GM21367 (cell line): ENCODE measurements at regions not wholly inside any gene's neighbourhood (a gene's known extent, or its start where the extent isn't known, plus 50 kb on each side); places are given as distances from the start of the nearest gene placed in this dataset.

Experiments
- ATAC-seq: cut with Tn5 transposase; IDR thresholded peaks from one replicate; pipeline ENCODE4 v1.9.1; 2021; ENCODE audit not compliant: unreplicated experiment

DNA sequence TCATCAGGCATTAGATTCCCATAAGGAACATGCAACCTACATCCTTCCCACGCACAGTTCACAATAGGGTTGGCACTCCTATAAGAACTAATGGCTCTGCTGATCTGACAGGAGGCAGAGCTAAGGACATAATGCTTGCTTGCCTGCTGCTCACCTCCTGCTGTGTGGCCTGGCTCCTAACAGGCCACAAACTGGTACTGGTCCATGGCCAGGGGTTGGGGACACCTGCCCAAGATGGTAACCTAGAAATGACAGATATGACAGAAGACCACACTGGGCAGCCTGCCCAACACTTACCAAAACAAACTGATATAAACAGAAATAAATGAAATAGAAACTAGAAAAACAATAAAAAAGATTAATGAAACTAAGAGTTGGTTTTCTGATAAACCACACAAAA, 325.6 kb downstream of the SEC23A start:
- ATAC-seq: no peak

DNA sequence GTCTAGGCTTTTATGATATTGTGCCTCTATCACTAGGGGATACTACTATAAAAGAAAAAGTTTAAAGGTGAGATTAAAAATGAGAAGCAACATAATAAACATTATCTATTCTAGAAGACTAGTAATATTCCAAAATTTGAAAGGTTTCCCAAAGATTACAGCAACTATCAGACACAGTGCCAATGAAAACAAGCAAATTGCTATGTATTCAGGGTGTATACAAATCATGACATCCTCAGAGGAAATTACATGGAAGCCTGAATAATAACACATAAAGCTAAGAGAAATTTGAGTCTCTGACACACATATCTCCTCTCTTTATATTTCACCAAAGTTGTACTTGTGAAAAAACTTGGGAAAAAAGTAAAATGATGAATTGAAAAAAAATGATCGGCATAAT, 327.0 kb downstream of the SEC23A start:
- ATAC-seq: no peak

DNA sequence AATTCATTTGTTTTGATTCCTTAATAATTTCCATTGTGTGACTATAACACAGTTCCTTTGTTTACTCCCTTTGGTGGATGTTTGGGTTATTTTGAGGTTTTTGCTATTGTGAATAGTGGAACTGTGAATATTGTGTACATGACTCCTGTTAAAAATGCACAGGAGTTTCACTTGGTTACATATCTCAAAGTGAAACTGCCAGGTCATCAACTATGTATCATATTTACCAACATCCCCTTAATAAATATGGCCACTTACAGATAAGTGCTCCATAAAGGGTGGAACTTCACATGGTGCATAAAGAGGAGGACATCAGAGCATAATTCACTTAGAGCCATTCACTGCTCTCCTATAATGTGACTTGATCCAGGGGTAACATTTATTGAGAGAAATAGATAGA, 328.9 kb downstream of the SEC23A start:
- ATAC-seq: no peak

DNA sequence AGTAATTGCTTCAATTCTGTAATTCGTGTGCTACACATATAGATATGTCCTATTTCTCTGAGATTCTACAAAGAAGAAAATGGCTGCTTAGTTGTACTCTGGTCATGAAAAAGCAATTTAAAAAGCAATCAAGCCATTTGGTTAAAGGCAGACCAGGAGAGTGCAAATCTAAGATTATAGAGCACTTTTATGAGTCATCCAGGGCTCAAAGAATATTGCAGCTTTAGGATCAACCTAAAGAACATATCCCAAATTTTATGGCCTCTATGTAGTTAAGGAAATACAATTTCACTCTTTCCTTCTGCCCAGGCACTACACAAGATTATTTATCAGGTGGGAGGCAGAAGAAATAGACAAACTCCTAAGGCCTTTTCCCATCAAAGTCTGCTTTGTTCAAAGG, 332.8 kb downstream of the SEC23A start:
- no peak for ATAC-seq

DNA sequence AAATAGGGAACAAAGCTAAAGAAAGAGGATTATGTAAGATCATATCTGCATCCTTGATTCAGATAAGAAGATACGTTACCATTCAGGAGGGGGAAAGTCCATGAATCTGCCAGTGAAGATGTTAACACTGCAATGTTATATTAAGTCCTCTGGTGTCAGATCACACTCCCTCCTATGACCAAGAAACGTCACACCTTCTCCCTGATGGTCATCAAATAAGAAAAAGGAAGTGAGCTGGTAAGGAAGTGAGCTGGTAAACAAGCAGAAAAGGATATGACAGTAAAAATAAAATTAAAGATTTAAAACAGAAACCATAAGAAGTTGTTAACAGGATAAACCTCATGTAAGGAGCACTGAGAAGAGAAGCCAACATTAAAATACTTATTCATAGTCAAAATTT, 340.2 kb downstream of the SEC23A start:
- no peak for ATAC-seq

DNA sequence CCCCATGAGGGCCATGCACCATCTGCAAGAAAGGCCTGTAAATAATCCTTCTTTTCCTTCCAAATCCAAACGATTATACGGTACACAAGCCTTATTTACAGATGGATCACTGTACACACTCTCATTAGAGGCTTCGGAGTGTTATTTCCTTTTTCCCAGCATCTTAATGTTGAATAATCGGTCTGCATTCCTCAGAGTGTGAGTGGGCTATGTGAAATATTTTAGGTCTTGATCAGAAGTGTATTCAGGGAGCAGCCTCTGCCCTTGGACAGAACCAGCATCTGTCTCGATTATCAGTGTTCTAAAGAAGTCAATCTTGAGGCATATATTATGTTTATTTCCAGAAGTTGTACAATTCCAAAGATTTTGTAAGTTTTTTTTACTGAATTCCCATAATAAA, 340.6 kb downstream of the SEC23A start:
- no peak for ATAC-seq

DNA sequence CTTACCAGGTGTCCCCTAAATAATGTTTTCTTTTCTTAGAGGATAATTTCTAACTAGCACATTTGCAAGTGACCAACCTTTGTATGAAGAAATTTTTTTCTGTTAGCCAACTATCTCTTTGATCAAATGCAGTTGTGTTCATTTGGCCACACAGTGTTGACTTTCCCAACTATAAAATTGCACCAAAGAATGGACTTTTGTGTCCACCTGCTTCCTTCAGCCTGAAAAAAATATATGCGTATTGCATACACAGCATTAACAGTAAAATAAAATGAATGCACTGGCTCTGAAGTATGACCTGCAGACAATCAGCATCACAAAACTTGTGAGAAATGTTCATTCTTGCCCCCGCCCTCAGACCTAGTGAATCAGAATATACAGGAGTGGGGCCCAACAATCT, 342.0 kb downstream of the SEC23A start:
- ATAC-seq: no peak

DNA sequence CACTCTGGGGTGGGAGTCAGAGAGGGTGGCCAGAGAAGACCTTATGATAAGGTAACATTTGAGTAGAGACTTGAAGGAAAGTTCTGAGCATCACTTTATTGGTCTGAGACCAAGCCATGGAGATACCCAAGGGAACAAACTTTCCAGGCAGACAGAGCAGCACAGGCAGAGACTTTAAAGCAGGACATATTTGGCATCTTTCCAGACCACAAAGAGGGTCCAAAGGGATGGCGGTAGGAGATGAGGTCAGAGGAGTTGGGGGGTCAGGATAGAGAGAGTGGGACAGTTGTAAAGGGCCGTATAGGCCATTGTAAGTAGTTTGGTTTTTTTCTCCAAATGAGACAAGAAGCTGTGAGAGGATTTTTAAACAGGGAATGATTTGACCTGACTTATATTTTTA, 344.4 kb downstream of the SEC23A start:
- ATAC-seq: no peak

DNA sequence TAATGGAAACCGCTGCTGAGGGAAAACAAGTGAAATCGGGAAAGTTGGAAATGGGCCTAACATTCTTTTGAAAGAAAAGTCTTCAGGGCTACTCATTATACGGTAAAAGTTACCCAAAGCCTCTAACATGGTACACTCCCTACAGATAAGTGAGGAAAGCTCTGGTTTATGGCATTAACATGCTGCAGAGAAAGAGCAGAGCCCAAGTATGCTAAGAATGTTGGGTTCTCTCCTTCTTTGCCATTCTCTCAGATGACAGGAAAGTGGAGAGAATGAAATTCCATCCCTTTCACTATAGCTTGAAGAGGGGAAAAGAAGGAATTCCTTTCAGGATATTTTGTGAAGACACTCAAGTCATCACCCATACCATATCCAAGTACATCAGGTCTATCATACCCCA, 348.0 kb downstream of the SEC23A start:
- ATAC-seq: no peak

DNA sequence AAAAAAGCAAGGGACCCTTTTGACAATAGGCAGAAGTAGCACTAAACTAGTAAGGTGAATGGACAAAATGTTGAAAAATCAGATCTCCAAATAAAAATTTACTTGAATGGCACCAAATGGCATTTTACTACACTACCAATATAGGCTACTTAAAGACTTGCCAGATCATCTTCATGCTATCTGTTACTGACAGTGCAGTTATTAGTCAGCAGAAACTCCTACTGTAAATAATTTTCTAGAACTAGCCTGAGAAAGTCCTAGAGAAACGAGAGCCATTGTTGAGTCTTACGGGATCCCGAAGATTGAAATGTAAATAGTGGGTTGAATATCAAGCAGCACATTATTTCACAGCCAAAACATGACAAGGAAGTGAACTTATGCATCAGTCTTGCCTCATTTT, 350.3 kb downstream of the SEC23A start:
- no peak for ATAC-seq

DNA sequence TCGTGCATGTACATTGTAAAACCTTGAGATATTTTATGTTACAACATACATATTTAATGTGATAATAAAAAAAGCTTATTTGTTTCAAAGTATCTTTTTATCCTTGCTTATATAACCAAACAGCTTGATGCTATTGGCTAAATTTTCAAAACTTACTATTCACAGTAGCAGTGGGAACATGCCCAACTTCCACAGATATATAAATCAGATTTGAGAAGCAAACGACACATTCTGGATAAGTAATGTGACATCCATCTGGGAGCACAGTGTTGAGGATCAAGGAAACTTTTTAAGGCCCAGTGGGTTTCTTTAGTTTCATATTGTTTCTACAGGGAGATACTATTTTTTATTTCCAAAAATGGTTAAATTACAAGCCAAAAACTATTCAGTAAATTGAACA, 350.7 kb downstream of the SEC23A start:
- ATAC-seq: no peak

DNA sequence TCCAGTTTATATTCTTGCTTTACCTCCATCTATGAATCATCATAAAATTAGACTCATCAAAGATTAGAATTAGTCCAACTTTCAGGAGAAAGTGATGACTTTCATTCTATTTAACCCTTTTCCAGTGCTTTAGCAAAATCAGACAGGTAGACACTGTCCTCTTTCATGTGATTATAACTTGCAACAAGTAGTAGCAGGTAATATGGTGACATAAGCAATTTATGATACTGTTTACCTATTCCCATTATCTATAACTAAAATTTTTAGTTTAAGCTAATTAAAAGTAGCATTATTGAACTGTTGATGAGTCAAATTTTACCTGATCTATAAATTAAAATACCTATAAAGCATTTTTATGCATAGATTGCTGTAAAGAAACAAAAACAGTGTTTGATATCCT, 351.6 kb downstream of the SEC23A start:
- no peak for ATAC-seq

DNA sequence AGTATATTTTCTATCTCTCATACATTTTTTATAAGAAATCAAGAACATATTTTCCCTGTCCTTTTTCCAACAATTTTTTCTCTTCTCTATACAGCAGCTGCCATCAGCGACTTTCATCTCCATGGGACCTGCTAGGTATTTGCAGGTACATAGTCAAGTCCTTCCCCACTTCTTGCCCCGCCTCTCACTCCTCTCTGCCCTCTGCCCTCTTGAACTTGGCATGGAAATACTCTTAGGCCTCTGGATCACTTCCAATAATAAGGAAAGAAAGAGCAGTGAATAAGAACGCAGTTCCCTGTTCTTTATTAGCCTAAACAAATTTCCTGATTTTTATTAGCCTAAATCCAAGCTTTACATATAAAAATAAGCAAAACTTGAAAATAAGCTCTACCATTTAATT, 353.1 kb downstream of the SEC23A start:
- no peak for ATAC-seq

DNA sequence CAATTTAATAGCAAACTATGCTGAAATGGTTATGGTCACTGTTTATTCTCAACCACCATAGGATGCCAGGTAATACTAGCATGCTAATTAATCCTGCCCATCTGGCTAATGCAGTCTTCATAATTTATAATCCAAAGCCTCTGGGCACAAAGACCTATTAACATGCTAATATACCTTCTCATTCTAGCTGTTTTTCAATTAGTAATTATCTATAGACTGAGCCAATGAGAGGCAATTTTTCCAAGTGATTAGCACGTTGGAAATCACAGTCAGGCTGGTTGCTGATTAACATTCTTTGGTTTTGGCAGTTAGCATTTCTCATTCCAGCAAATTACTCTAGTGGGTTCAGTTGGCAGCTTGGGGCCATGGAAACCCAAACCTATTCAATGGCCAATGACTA, 357.2 kb downstream of the SEC23A start:
- no peak for ATAC-seq

DNA sequence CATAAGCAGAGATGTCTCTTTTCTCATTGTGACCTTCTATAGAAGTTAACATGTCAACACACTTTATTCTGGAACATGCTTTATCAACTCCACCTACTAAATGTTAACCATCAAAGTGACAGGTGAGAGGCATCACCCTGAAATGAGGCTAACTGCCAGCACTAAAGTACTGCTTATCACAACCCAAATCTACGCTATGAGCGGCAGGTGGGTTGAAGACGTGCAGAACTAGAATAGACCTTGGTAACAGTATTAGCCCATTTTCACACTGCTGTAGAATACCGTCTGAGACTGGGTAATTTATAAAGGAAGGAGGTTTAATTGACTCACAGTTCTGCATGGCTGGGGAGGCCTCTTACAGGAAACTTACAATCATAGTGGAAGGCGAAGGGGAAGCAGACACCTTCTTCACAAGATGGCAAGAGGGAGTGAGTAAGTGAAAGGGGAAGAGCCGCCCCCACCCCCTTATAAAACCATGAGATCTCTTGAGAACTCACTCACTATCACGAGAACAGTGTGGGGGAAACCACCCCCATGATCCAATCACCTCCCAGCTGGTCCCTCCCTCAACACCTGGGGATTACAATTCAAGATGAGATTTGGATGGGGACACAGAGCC, 359.0 kb downstream of the SEC23A start:
- ATAC-seq: no peak

DNA sequence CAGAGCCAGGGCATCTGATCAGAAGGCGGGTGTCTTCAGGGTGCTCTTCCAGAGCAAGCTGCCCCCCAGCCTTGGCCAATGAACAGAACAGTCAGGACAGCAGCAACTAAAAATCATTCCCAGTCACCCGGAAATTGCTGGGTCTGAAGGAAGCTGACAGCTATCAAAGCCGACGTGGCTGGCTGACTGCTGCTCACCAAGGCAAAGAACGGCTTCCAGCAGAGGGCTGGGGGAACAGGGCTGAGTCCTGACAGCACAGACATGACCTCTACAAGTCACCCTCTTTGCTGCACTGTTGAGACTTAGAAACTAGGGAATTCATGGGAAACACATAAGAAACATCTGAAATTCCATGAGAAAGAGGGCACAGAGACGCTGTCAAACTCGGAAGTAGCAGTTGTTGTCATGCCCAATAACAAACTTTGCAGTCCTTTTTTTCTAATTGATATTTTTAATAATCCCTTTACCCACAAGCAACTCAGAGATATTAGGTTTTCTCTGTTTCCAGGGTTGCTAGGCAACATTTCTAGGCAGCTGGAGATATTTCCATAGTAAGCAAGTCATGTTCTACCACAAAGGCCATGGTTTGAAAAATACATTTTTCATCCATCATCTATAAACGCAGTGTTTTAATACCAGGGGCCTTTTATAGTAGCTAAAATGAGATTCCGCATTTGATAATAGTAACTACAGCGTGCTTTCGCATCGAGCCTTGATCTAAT, 365.2 kb downstream of the SEC23A start:
- no peak for ATAC-seq

DNA sequence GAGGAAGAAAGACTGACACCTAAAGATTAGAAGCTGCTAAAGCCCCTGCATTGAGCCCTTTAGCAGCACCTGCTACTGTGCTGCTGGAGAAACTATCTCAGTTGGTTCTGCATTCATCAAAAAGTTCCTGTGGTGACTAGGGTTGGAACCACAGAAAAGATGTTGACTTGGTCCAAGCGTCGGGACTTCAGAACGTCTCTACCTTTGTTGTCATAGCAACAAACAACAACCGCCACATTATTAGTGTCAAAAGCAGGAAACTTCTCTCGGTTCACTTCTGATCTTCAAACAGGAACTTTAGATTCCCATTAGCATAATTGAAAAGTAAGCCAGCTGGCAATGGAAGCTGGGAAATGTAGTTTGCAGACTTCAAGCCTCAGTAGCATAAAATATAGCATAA, 368.0 kb downstream of the SEC23A start:
- no peak for ATAC-seq

DNA sequence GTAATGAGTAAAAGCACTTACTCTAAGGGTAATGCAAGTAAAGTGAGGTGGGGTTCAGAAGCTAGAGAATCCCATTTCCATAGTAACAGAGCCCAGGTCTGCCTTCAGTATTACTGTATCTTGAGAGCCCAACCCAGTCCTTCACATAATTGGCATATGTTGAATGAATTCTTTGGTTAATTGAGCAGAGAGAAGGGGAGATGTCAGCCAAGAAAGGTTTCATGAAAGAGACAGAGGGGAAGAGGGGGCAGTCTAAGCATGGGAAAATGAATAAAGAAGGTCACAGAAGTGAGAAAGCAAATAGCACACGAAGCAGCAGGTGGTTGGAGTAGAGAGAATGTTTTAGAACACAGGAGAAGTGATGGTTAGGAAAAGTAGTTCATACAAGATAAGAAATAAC, 371.1 kb downstream of the SEC23A start:
- ATAC-seq: no peak

DNA sequence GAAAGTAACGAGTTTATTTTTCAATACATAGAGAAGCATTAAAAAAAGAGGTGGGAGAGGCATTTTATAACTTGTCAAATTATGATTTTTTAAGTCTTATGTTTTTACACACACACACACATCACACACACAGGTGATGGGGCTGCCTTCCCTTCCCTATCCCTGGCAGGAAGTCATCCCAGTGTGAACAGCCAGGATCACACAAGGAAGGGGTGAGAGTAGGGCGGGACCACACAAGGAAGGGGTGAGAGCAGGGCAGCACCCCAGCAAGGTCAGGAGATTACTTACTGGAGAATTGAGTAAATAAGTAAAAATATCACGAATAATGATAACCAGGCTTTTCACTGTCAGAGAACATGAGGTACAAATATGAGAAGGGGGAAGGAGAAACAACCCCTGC, 372.6 kb downstream of the SEC23A start:
- ATAC-seq: no peak

DNA sequence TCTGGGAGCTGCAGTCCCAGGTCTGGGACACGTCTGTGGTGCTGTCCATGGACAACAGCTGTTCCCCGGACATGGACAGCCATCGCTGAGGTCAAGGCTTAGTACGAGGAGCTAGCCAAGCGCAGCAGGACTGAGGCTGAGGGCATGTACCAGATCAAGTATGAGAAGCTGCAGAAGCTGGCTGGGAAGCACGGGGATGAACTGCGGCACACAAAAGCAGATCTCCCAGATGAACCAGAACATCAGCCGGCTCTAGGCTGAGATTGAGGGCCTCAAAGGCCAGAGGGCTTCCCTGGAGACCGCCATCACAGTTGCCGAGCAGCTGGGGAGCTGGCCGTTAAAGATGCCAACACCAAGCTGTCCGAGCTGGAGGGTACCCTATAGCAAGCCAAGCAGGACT, 375.3 kb downstream of the SEC23A start:
- ATAC-seq: no peak

DNA sequence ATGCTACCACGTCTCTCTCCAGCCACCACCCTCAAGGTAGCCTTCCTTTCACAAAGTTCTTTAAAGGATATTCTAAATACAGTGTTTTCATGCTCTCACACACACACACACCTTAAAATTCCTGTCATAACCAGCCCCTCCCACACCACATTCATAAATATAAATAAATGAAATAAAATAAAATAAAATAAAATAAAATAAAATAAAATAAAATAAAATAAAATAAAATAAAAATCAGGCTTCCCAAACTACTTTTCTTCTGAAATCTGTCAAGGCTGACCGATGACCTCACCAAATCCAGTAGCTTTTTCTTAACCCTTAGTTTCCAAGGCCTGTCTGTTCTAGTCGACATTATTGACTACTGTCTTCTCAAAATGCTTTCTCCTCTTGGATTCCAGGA, 378.4 kb downstream of the SEC23A start:
- ATAC-seq: no peak

DNA sequence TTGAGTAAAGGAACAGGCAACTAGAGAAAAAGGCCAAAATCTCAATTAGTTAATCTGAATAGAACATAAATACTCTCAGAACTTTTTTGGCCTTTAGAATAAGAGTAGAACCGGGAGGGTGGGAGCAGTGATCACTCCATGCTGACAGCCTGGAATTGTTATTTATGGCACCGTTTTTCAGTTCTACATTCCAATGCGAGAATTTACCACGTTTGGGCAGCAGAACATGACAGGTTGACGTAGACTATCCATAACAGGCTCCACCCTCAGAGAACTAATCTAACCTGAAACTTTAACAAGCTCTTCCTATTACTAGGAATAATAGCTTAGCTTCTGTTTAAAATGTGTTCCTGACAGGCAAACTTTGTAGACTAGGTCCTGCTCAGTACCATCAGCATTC, 379.1 kb downstream of the SEC23A start:
- no peak for ATAC-seq

DNA sequence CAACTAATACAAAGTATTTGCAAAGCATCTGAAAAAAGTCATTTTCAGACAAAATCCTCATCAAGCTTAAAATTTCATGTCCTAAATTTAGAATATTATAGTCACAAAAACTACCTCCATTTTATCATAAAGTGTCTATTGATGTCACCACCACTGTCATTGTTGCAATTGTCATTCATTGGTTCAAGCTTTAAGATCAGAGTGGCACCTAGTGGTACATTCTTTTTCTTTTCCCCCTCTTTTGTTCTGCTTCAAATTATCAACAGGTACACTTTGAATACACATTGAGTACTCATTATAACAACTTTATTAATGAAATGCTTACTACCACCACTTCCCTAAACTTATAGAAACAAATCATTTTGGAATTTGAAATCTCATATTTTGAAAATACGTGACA, 379.8 kb downstream of the SEC23A start:
- ATAC-seq: no peak
